ENCODE measurements at regions not wholly inside any gene's neighbourhood (a gene's known extent, or its start where the extent isn't known, plus 50 kb on each side); places are given as distances from the start of the nearest gene placed in this dataset.

- no peak overlapping the region for H3K27ac ChIP-seq
- TF ChIP-seq ZFX (IDR thresholded peaks at IDR 0.05; ENCODE audit: borderline replicate concordance): no peak
- TF ChIP-seq CTCF (IDR thresholded peaks at IDR 0.05): no peak
Observed at GRCh38 chr2:18154259-18154658, 275.8 kb downstream of the KCNS3 start.

GRCh38 chr2:18153741-18154140 is 275.3 kb downstream of the KCNS3 start:
- no peak overlapping the region for H3K27ac ChIP-seq
- no peak for TF ChIP-seq ZFX (IDR thresholded peaks at IDR 0.05; ENCODE audit: borderline replicate concordance)
- TF ChIP-seq CTCF (IDR thresholded peaks at IDR 0.05): no peak

- no peak overlapping the region for H3K27ac ChIP-seq
- TF ChIP-seq CTCF (IDR thresholded peaks at IDR 0.05) (no peak), ZFX (IDR thresholded peaks at IDR 0.05; ENCODE audit: borderline replicate concordance) (no peak)
Observed at GRCh38 chr2:18151237-18151636, 272.8 kb downstream of the KCNS3 start.

GRCh38 chr2:18149660-18150246 is 271.3 kb downstream of the KCNS3 start:
- TF ChIP-seq CTCF (IDR thresholded peaks at IDR 0.05): peak; percentile 98
- no peak for TF ChIP-seq ZFX (IDR thresholded peaks at IDR 0.05; ENCODE audit: borderline replicate concordance)
- H3K27ac ChIP-seq: no peak overlapping the region

GRCh38 chr2:18136881-18137475 is 258.5 kb downstream of the KCNS3 start:
- H3K27ac ChIP-seq: no peak overlapping the region
- TF ChIP-seq ZFX (IDR thresholded peaks at IDR 0.05; ENCODE audit: borderline replicate concordance): no peak
- no peak for TF ChIP-seq CTCF (IDR thresholded peaks at IDR 0.05)

- TF ChIP-seq CTCF (IDR thresholded peaks at IDR 0.05): no peak
- TF ChIP-seq ZFX (IDR thresholded peaks at IDR 0.05; ENCODE audit: borderline replicate concordance): no peak
- H3K27ac ChIP-seq: no peak overlapping the region
Observed at GRCh38 chr2:18133310-18133709, 254.8 kb downstream of the KCNS3 start.

GRCh38 chr2:18132697-18133096 is 254.2 kb downstream of the KCNS3 start:
- H3K27ac ChIP-seq: no peak overlapping the region
- TF ChIP-seq CTCF (IDR thresholded peaks at IDR 0.05) (no peak), ZFX (IDR thresholded peaks at IDR 0.05; ENCODE audit: borderline replicate concordance) (no peak)
